ENCODE measurements at regions not wholly inside any gene's neighbourhood (a gene's known extent, or its start where the extent isn't known, plus 50 kb on each side); places are given as distances from the start of the nearest gene placed in this dataset.

DNA sequence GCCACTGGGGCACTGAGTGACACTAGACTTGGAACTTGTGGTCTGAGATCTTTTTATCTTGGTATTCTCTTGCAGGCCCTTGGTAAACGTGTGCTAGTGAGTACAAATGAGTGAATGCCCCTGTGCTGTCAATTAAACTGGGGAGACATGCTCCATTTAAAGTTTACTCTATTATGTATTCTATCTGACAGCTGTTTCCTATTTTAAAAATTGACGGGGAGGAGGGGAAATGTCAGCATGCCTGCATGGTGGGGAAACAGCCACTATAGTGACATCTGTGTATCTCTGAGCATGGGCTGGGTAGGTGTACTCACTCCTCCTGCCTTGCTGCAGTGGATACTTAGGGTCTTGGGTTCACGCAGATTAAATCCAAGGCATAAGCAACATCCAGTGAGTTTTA is 59.0 kb upstream of the IKBKE start:
- H3K27ac ChIP-seq: no peak overlapping the region
- no peaks in the 10 kb centered on the region for H3K4me1 ChIP-seq
- no peak overlapping the region for H3K4me3 ChIP-seq
- intact Hi-C loops (cut with DNase I; ENCODE audit: low total_unique reads): no loop called here
- H3K9me3 ChIP-seq: no peaks in the 10 kb centered on the region
- no peak for DNase-seq
- peaks cover 5 to 12% (median 7%) of the 10 kb centered on the region in 3 donors for H3K36me3 ChIP-seq
- TF ChIP-seq, protein P1, sequence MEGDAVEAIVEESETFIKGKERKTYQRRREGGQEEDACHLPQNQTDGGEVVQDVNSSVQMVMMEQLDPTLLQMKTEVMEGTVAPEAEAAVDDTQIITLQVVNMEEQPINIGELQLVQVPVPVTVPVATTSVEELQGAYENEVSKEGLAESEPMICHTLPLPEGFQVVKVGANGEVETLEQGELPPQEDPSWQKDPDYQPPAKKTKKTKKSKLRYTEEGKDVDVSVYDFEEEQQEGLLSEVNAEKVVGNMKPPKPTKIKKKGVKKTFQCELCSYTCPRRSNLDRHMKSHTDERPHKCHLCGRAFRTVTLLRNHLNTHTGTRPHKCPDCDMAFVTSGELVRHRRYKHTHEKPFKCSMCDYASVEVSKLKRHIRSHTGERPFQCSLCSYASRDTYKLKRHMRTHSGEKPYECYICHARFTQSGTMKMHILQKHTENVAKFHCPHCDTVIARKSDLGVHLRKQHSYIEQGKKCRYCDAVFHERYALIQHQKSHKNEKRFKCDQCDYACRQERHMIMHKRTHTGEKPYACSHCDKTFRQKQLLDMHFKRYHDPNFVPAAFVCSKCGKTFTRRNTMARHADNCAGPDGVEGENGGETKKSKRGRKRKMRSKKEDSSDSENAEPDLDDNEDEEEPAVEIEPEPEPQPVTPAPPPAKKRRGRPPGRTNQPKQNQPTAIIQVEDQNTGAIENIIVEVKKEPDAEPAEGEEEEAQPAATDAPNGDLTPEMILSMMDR (IDR thresholded peaks at IDR 0.05): no peak
- H3K27me3 ChIP-seq: no peaks in the 10 kb centered on the region

DNA sequence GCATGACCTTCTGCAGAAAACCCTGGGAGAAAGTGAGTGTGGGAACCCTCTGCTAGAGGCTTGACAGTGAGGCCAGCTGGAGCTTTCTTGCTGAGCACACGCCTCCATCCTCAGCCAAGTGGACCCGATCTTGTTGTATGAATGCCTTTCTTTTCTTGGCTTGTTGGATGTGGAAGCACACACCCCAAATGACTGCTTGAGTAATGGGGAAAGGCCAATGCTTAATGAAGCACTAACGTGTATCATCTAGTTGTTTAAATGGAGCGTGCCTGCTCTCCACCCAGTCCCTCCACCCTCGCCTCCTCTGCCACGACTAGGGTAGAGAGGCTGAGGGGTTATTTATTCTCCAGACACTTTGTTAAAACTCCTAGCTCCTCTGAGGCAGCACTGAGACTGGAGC is 54.3 kb upstream of the IKBKE start:
- peaks cover 0 to 7% (median 0%) of the 10 kb centered on the region in 4 donors for H3K4me1 ChIP-seq
- intact Hi-C loops (cut with DNase I; ENCODE audit: low total_unique reads): no loop called here
- H3K27ac ChIP-seq: no peak overlapping the region
- H3K27me3 ChIP-seq: no peaks in the 10 kb centered on the region
- H3K9me3 ChIP-seq: no peaks in the 10 kb centered on the region
- H3K4me3 ChIP-seq: no peak overlapping the region
- TF ChIP-seq, protein P1 (IDR thresholded peaks at IDR 0.05): no peak
- no peak for DNase-seq
- peaks cover 30 to 44% (median 34%) of the 10 kb centered on the region in 3 donors for H3K36me3 ChIP-seq

DNA sequence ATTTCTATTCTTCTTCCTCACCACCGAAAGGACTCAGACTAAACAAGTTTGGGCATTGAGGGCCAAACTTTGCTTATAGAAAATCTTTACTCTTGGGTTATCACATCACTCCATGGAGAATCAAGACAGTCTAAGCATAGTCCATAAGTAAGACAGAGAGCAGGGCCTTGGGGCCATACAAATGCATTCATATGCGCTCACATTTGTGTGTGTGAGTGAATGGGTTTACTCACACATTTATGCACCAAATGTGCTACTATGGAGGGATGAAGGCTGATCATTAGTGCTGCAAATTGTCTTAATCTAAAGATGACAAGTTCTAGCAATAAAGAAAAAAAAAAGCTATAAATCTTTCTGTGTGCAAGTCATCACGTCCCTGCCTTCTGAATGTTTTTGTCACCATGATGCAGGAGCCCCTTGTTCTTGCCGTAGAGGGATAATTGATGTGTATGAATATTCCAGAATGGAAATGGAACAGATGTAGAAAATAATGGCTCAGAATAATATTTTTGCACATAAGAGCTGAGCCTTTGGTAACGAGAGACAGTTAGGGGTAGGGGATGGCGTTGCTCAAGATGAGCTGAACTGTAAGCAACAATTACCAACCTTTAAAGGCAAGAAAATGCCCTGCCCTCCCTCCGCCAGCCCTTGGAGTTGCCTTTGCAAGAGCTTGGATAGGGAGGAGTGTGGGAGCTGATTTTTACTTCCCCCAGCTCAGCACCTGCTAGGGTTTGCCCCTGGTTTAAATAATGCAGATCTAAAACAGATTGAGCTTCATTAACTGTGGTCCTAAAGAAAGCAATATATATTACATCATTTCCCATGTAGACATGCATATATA is 52.3 kb upstream of the IKBKE start:
- TF ChIP-seq, protein P1 (IDR thresholded peaks at IDR 0.05): no peak
- Histone ChIP-seq H3K27ac (no peak overlapping the region), H3K9me3 (no peaks in the 10 kb centered on the region), H3K27me3 (no peaks in the 10 kb centered on the region), H3K36me3 (peaks cover 30 to 62% (median 51%) of the 10 kb centered on the region in 3 donors), H3K4me3 (no peak overlapping the region), H3K4me1 (peaks cover 0 to 7% (median 0%) of the 10 kb centered on the region in 4 donors)
- intact Hi-C loops (cut with DNase I; ENCODE audit: low total_unique reads): no loop called here
- DNase-seq: no peak

DNA sequence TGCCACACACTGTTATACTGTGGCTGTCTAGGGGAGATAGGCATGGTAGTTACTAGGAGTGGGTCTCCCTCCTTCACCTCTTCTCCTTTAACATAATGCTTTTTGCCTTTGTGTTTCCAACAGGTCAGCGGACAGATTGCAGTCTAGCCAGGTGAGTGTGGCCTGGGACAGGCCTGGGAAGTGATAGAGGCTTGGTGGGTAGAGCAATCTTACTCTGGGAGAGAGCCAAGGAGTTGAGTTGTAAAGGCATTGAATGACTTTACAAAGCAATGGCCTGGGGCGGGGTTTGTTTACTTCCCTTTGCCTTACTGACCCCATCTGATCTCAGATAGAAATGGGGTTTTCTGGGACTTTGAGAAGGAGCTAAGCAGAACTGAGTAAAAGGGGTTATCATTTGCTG is 51.0 kb upstream of the IKBKE start:
- TF ChIP-seq, protein P1 (IDR thresholded peaks at IDR 0.05): no peak
- Histone ChIP-seq H3K27me3 (no peaks in the 10 kb centered on the region), H3K36me3 (peaks cover 30 to 70% (median 53%) of the 10 kb centered on the region in 3 donors), H3K4me1 (peaks cover 0 to 7% (median 0%) of the 10 kb centered on the region in 4 donors), H3K9me3 (no peaks in the 10 kb centered on the region), H3K27ac (no peak overlapping the region), H3K4me3 (no peak overlapping the region)
- no peak for DNase-seq
- intact Hi-C loops (cut with DNase I; ENCODE audit: low total_unique reads): no loop called here

DNA sequence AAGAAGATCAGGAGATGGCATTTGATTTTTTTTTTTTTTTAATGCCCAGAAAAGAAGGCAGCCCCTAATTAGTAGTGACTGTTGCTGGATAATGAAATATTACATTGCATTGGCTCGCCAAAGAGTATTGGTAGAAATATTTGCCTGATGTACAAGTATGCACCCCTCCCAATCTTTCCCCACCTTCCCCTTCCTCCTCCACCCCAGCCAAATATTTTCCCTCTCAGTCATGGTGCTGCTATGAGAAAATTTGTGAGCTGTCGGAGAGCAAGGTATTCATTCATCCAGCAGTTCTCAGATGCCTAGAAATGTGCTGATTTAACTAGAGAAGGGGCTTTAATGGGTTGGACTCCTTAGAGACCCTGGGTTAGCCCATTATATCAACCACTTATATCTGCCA is 50.5 kb upstream of the IKBKE start:
- DNase-seq: no peak
- intact Hi-C loops (cut with DNase I; ENCODE audit: low total_unique reads): no loop called here
- no peak overlapping the region for H3K27ac ChIP-seq
- H3K36me3 ChIP-seq: peaks cover 30 to 75% (median 54%) of the 10 kb centered on the region in 3 donors
- TF ChIP-seq, protein P1 (IDR thresholded peaks at IDR 0.05): no peak
- no peaks in the 10 kb centered on the region for H3K9me3 ChIP-seq
- H3K4me3 ChIP-seq: no peak overlapping the region
- peaks cover 0 to 7% (median 0%) of the 10 kb centered on the region in 4 donors for H3K4me1 ChIP-seq
- H3K27me3 ChIP-seq: no peaks in the 10 kb centered on the region

Measured in tibial artery (tissue), 4 donors.